ENCODE measurements at regions not wholly inside any gene's neighbourhood (a gene's known extent, or its start where the extent isn't known, plus 50 kb on each side); places are given as distances from the start of the nearest gene placed in this dataset.

- H3K4me1 ChIP-seq (ENCODE audit: control insufficient read depth, extremely low read depth, insufficient read depth, low read length) = peaks cover 14% of the 10 kb centered on the region
- no peak overlapping the region for H2AFZ ChIP-seq (ENCODE audit: control insufficient read depth, low read length)
- no peak for TF ChIP-seq EZH2 (IDR thresholded peaks at IDR 0.05; ENCODE audit: low read length)
- TF ChIP-seq CTCF (optimal IDR thresholded peaks at IDR 0.05 in 1 of 3, IDR thresholded peaks at IDR 0.05 in 1 of 3, conservative IDR thresholded peaks at IDR 0.05 in 1 of 3; ENCODE audit: extremely low read depth in 1 of 3, insufficient read depth in 2 of 3, low read length in 3 of 3) = no peak
- H3K4me3 ChIP-seq (ENCODE audit: control insufficient read depth in 2 of 3, extremely low read depth in 1 of 3, insufficient read depth in 2 of 3, low read depth in 1 of 3, low read length in 3 of 3) = no peak overlapping the region
- DNase-seq (ENCODE audit: low read depth, low spot score) (no peak), FAIRE-seq (no peak)
- H3K9me3 ChIP-seq (ENCODE audit: control insufficient read depth, low read depth, low read length) = no peaks in the 10 kb centered on the region
- no peaks in the 10 kb centered on the region for H4K20me1 ChIP-seq (ENCODE audit: control insufficient read depth, extremely low read depth, insufficient read depth, low read length)
- H3K79me2 ChIP-seq (ENCODE audit: control insufficient read depth, insufficient read depth, low read length) = no peaks in the 10 kb centered on the region
- no peaks in the 10 kb centered on the region for H3K36me3 ChIP-seq (ENCODE audit: control insufficient read depth in 2 of 2, extremely low read depth in 1 of 2, insufficient read depth in 2 of 2, low read length in 2 of 2)
- no peak overlapping the region for H3K27ac ChIP-seq (ENCODE audit: control insufficient read depth, insufficient read depth, low read length)
- no peak overlapping the region for H3K4me2 ChIP-seq (ENCODE audit: control insufficient read depth, extremely low read depth, insufficient read depth, low read depth, low read length)
- H3K9ac ChIP-seq (ENCODE audit: control insufficient read depth, extremely low read depth, insufficient read depth, low read length) = no peak overlapping the region
- H3K27me3 ChIP-seq (ENCODE audit: control insufficient read depth, extremely low read depth, insufficient read depth, low read length) = no peaks in the 10 kb centered on the region
- dilution Hi-C loops (cut with MboI; ENCODE audit: extremely low pct_ligation_motif_present, low sequenced_read_pairs) = no loop called here
- H3K9me1 ChIP-seq (ENCODE audit: control insufficient read depth, extremely low read depth, insufficient read depth, low read length) = no peaks in the 10 kb centered on the region
These were observed 186.6 kb upstream of the LYZL1 start for GRCh38 chr10:29102233-29102632.

- Histone ChIP-seq H3K4me2 (ENCODE audit: control insufficient read depth, extremely low read depth, insufficient read depth, low read depth, low read length) (no peak overlapping the region), H3K4me1 (ENCODE audit: control insufficient read depth, extremely low read depth, insufficient read depth, low read length) (peaks cover 14% of the 10 kb centered on the region), H3K9me1 (ENCODE audit: control insufficient read depth, extremely low read depth, insufficient read depth, low read length) (no peaks in the 10 kb centered on the region), H3K36me3 (ENCODE audit: control insufficient read depth in 2 of 2, extremely low read depth in 1 of 2, insufficient read depth in 2 of 2, low read length in 2 of 2) (no peaks in the 10 kb centered on the region), H3K9ac (ENCODE audit: control insufficient read depth, extremely low read depth, insufficient read depth, low read length) (no peak overlapping the region), H3K79me2 (ENCODE audit: control insufficient read depth, insufficient read depth, low read length) (no peaks in the 10 kb centered on the region), H4K20me1 (ENCODE audit: control insufficient read depth, extremely low read depth, insufficient read depth, low read length) (no peaks in the 10 kb centered on the region), H2AFZ (ENCODE audit: control insufficient read depth, low read length) (no peak overlapping the region), H3K4me3 (ENCODE audit: control insufficient read depth in 2 of 3, extremely low read depth in 1 of 3, insufficient read depth in 2 of 3, low read depth in 1 of 3, low read length in 3 of 3) (no peak overlapping the region), H3K9me3 (ENCODE audit: control insufficient read depth, low read depth, low read length) (no peaks in the 10 kb centered on the region), H3K27ac (ENCODE audit: control insufficient read depth, insufficient read depth, low read length) (no peak overlapping the region), H3K27me3 (ENCODE audit: control insufficient read depth, extremely low read depth, insufficient read depth, low read length) (no peaks in the 10 kb centered on the region)
- TF ChIP-seq EZH2 (IDR thresholded peaks at IDR 0.05; ENCODE audit: low read length) (no peak), CTCF (optimal IDR thresholded peaks at IDR 0.05 in 1 of 3, IDR thresholded peaks at IDR 0.05 in 1 of 3, conservative IDR thresholded peaks at IDR 0.05 in 1 of 3; ENCODE audit: extremely low read depth in 1 of 3, insufficient read depth in 2 of 3, low read length in 3 of 3) (no peak)
- DNase-seq (ENCODE audit: low read depth, low spot score) = no peak
- no peak for FAIRE-seq
- dilution Hi-C loops (cut with MboI; ENCODE audit: extremely low pct_ligation_motif_present, low sequenced_read_pairs) = no loop called here
These were observed 186.2 kb upstream of the LYZL1 start for GRCh38 chr10:29102636-29103035.
